ENCODE measurements at regions not wholly inside any gene's neighbourhood (a gene's known extent, or its start where the extent isn't known, plus 50 kb on each side); places are given as distances from the start of the nearest gene placed in this dataset.

- no peak for DNase-seq
- Histone ChIP-seq H3K27me3 (no peaks in the 10 kb centered on the region), H3K36me3 (replicated peaks in 1 of 2) (no peaks in the 10 kb centered on the region), H3K9me3 (replicated peaks in 1 of 3) (peaks cover 0 to 9% (median 7%) of the 10 kb centered on the region in 3 donors), H3K4me3 (no peak overlapping the region), H3K4me1 (replicated peaks in 1 of 2) (peaks cover 0 to 10% of the 10 kb centered on the region in 2 donors), H3K27ac (no peak overlapping the region)
- TF ChIP-seq POLR2A (IDR thresholded peaks at IDR 0.05), result no peak
- no peak for TF ChIP-seq CTCF (IDR thresholded peaks at IDR 0.05)
- intact Hi-C loops (cut with DNase I), result no loop called here
- 57 to 69% (median 58%) methylated on average over 3 of the region's 3 CpGs for WGBS, 4 donors
Observed at GRCh38 chr6:4649728-4650127, 126.5 kb upstream of the CDYL start.

GRCh38 chr6:4647414-4648365, 128.5 kb upstream of the CDYL start:
- intact Hi-C loops (cut with DNase I), result no loop called here
- peaks cover 0 to 10% of the 10 kb centered on the region in 2 donors for H3K4me1 ChIP-seq (replicated peaks in 1 of 2)
- no peaks in the 10 kb centered on the region for H3K36me3 ChIP-seq (replicated peaks in 1 of 2)
- H3K9me3 ChIP-seq (replicated peaks in 1 of 3), result peaks cover 0 to 9% (median 7%) of the 10 kb centered on the region in 3 donors
- peak; percentile 68 to 86 (median 79) for DNase-seq
- TF ChIP-seq POLR2A (IDR thresholded peaks at IDR 0.05) (peak in 1 of 2 donors; percentile 61), CTCF (IDR thresholded peaks at IDR 0.05) (peak in 1 of 6 experiments; percentile 22)
- H3K27ac ChIP-seq, result no peak overlapping the region
- 16 to 21% (median 17%) methylated on average over 19 to 22 of the region's 22 CpGs for WGBS, 4 donors
- no peaks in the 10 kb centered on the region for H3K27me3 ChIP-seq
- H3K4me3 ChIP-seq, result peak overlapping the region in 2 of 4 donors; percentile 5 to 32

- H3K4me3 ChIP-seq, result no peak overlapping the region
- no peaks in the 10 kb centered on the region for H3K36me3 ChIP-seq (replicated peaks in 1 of 2)
- no peaks in the 10 kb centered on the region for H3K27me3 ChIP-seq
- peaks cover 0 to 10% of the 10 kb centered on the region in 2 donors for H3K4me1 ChIP-seq (replicated peaks in 1 of 2)
- H3K9me3 ChIP-seq (replicated peaks in 1 of 3), result no peaks in the 10 kb centered on the region
- H3K27ac ChIP-seq, result no peak overlapping the region
- intact Hi-C loops (cut with DNase I), result no loop called here
- 76 to 84% (median 79%) methylated on average over 4 to 5 of the region's 5 CpGs for WGBS, 4 donors
- TF ChIP-seq POLR2A (IDR thresholded peaks at IDR 0.05) (no peak), CTCF (IDR thresholded peaks at IDR 0.05) (no peak)
- DNase-seq, result no peak
Observed at GRCh38 chr6:4645713-4646360, 130.4 kb upstream of the CDYL start.

GRCh38 chr6:4644996-4645395, 131.2 kb upstream of the CDYL start:
- Histone ChIP-seq H3K27ac (no peak overlapping the region), H3K4me3 (no peak overlapping the region), H3K4me1 (replicated peaks in 1 of 2) (peaks cover 0 to 10% of the 10 kb centered on the region in 2 donors), H3K36me3 (replicated peaks in 1 of 2) (no peaks in the 10 kb centered on the region), H3K27me3 (no peaks in the 10 kb centered on the region), H3K9me3 (replicated peaks in 1 of 3) (no peaks in the 10 kb centered on the region)
- no peak for DNase-seq
- 84 to 91% (median 90%) methylated on average over 2 of the region's 2 CpGs for WGBS, 4 donors
- TF ChIP-seq CTCF (IDR thresholded peaks at IDR 0.05) (no peak), POLR2A (IDR thresholded peaks at IDR 0.05) (no peak)
- intact Hi-C loops (cut with DNase I), result no loop called here

All from adrenal gland (tissue), 9 donors.